T-helper 1 cell treated with Interleukin-12 subunit alpha and Interleukin-12 subunit beta and Interleukin-4 antibody, amounts not matched to agents 30 μg/mL and 1 μg/mL, for 36 hours (primary cell): ENCODE measurements at regions not wholly inside any gene's neighbourhood (a gene's known extent, or its start where the extent isn't known, plus 50 kb on each side); places are given as distances from the start of the nearest gene placed in this dataset.

Source experiments
- H3K27ac Mint-ChIP-seq: one replicate; pipeline ENCODE4 v1.8.0; 2021; ENCODE audit warnings: mild to moderate bottlenecking, mixed read lengths
- H3K27me3 Mint-ChIP-seq: one replicate; pipeline ENCODE4 v1.8.0; 2021; ENCODE audit warnings: low read depth, mixed read lengths
- H3K36me3 Mint-ChIP-seq: one replicate; pipeline ENCODE4 v1.8.0; 2021; ENCODE audit warnings: low read depth, mixed read lengths
- H3K4me1 Mint-ChIP-seq: one replicate; pipeline ENCODE4 v1.8.0; 2021; ENCODE audit warnings: low read depth, mixed read lengths
- H3K4me3 Mint-ChIP-seq: one replicate; pipeline ENCODE4 v1.8.0; 2021; ENCODE audit warnings: mild to moderate bottlenecking, moderate library complexity, mixed read lengths
- H3K9me3 Mint-ChIP-seq: one replicate; pipeline ENCODE4 v1.8.0; 2021; ENCODE audit warnings: mixed read lengths

DNA sequence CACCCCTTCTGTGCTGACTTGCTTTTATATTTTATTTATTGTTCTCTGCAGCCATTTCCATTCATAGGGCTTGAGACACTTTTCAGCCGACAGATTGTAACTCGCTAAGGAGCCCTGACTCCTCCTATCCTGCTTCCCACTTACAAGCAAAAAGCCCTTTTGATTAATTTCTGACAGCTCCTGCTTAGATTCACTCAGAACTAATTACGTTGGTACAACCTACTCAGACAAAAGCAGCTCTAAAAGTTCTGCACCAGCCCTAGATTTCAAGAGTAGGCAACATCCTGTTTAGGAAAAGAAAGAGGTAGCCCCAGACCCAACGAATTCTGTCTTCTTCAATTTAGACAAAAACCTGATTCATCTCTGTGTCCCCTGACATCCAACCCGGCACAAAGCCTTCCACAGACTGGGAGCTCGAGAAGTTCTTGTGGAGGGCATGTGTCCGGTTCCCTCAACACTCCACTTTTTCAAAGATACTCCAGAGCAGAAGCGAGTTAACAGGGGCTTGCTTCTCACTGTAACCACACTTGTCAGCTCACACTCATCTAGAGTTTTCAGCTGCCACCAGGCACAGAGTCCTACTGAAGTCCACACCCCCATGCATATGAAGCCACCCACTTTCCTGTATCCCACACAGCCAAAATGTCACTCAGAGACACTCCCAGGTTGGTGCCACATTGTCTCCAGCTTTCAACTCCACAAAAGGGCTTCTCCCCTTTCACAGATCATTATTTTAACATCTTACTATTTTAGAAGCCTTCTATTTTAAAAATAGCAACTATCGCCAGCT lies 113.6 kb upstream of the NFE2L3 start:
- Mint-ChIP-seq H3K27ac (no peak overlapping the region), H3K4me3 (no peak overlapping the region), H3K9me3 (no peaks in the 10 kb centered on the region), H3K36me3 (no peaks in the 10 kb centered on the region), H3K27me3 (peaks cover 32% of the 10 kb centered on the region), H3K4me1 (peaks cover 7% of the 10 kb centered on the region)

DNA sequence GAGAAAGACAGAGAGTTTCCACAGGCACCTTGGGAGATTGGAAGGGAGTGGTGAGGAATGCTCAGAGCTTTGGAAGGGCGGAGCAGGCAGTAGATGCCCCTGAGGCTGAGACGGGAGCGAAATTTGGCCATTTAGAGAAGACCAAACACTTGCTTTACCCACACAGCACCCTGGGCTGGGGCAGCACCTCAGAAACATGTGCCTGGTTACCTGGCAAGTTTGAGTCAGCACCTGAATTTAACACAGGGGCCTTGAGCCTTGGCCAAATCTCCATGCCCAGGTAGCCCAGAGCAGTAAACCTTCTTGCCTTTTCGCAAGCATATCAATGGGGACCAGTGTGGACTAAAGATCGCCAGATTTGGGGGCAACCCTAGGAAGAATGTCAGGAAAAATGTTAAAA lies 111.9 kb upstream of the NFE2L3 start:
- Mint-ChIP-seq H3K27ac (no peak overlapping the region), H3K27me3 (peaks cover 39% of the 10 kb centered on the region), H3K4me3 (no peak overlapping the region), H3K4me1 (peaks cover 7% of the 10 kb centered on the region), H3K36me3 (no peaks in the 10 kb centered on the region), H3K9me3 (no peaks in the 10 kb centered on the region)

DNA sequence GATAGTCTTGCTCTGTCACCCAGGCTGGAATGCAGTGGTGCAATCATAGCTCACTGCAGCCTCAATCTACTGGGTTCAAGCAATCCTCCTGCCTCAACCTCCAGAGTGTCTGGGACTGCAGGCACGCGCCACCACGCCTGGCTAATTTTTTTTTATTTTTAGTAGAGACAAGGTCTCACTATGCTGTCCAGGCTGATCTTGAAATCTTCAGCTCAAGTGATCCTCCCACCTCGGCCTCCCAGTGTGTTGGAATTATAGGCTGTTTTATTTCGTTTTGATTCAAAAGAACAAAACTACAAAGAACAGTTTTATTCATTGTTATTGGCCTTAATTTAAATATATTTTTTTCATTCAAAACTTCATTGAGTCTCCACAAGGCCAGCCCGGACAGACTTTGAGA lies 109.8 kb upstream of the NFE2L3 start:
- Mint-ChIP-seq H3K36me3 (no peaks in the 10 kb centered on the region), H3K9me3 (no peaks in the 10 kb centered on the region), H3K27ac (no peak overlapping the region), H3K4me1 (peaks cover 7% of the 10 kb centered on the region), H3K27me3 (peaks cover 45% of the 10 kb centered on the region), H3K4me3 (no peak overlapping the region)

GRCh38 chr7:26043801-26044200 lies 108.2 kb upstream of the NFE2L3 start:
- H3K4me1 Mint-ChIP-seq, result no peaks in the 10 kb centered on the region
- no peaks in the 10 kb centered on the region for H3K9me3 Mint-ChIP-seq
- no peaks in the 10 kb centered on the region for H3K36me3 Mint-ChIP-seq
- H3K27ac Mint-ChIP-seq, result no peak overlapping the region
- H3K27me3 Mint-ChIP-seq, result peaks cover 38% of the 10 kb centered on the region
- H3K4me3 Mint-ChIP-seq, result no peak overlapping the region

GRCh38 chr7:26044320-26044719 lies 107.7 kb upstream of the NFE2L3 start:
- H3K27ac Mint-ChIP-seq, result no peak overlapping the region
- no peak overlapping the region for H3K4me3 Mint-ChIP-seq
- no peaks in the 10 kb centered on the region for H3K9me3 Mint-ChIP-seq
- peaks cover 40% of the 10 kb centered on the region for H3K27me3 Mint-ChIP-seq
- H3K36me3 Mint-ChIP-seq, result no peaks in the 10 kb centered on the region
- no peaks in the 10 kb centered on the region for H3K4me1 Mint-ChIP-seq

DNA sequence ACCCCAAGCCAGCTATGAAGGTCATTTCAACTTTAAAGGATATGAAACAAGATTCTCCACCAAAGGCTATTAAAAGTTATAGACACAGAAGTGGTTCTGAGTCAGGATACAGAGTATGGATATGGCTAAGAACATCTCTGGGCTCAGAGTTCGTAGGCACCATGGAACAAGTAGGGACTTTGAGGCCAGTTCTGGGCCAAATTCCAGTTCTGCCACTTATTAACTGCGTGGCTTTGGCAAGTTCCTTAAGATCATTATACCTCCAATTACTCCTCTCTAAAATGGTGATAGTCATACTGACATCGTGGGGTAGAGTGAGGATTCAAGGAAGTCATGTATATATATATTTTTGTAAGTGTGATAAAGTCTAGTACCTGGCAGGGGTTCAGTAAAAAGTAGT lies 105.8 kb upstream of the NFE2L3 start:
- no peak overlapping the region for H3K4me3 Mint-ChIP-seq
- peaks cover 43% of the 10 kb centered on the region for H3K27me3 Mint-ChIP-seq
- no peaks in the 10 kb centered on the region for H3K4me1 Mint-ChIP-seq
- no peaks in the 10 kb centered on the region for H3K36me3 Mint-ChIP-seq
- H3K27ac Mint-ChIP-seq, result no peak overlapping the region
- no peaks in the 10 kb centered on the region for H3K9me3 Mint-ChIP-seq

- Mint-ChIP-seq H3K27ac (no peak overlapping the region), H3K4me1 (no peaks in the 10 kb centered on the region), H3K9me3 (no peaks in the 10 kb centered on the region), H3K27me3 (peaks cover 45% of the 10 kb centered on the region), H3K4me3 (no peak overlapping the region), H3K36me3 (no peaks in the 10 kb centered on the region)
These were observed 105.1 kb upstream of the NFE2L3 start for GRCh38 chr7:26046878-26047277.

DNA sequence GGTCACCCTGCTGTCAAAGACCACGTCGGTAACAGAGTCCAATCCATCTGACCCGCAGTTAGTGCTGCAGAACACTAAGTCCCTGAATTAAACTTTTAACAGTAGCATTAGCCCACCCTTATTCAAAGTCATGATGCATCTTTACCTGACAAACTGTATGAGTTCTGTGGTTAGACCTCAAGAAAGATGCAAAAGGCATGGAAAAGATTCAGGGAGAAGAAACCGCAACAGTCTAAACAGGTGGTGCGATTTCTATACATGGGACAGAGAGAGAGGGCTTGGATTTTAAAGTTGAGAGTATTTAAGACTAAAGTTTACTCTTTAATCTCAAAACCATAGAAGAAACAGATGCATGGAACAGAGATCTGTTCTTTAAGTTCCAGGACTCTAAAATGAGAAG lies 103.3 kb upstream of the NFE2L3 start:
- Mint-ChIP-seq H3K27me3 (peaks cover 44% of the 10 kb centered on the region), H3K9me3 (no peaks in the 10 kb centered on the region), H3K4me1 (no peaks in the 10 kb centered on the region), H3K4me3 (no peak overlapping the region), H3K36me3 (no peaks in the 10 kb centered on the region), H3K27ac (no peak overlapping the region)

DNA sequence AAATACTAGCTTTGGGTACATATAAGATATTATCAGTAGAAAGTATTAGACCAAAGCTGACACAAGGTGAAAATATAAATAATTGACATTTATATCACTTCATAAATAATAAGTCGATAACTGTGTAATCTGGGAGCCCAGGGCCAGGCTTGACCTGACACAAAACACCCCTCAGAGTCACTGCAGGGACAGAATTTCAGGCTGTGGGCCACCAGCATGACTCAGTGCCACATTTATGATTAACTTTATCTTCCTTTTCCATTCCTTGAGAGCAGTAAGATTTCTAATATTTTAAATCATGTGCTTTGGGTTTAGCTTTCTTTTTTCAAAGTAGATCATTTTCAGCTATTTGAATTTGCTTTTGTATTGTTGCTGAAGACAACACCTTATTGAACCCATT lies 102.9 kb upstream of the NFE2L3 start:
- no peaks in the 10 kb centered on the region for H3K4me1 Mint-ChIP-seq

GRCh38 chr7:26051021-26051420 lies 101.0 kb upstream of the NFE2L3 start:
- Mint-ChIP-seq H3K36me3 (no peaks in the 10 kb centered on the region), H3K4me1 (no peaks in the 10 kb centered on the region)

More for the DNA sequence above, 102.9 kb upstream of the NFE2L3 start:
- peaks cover 43% of the 10 kb centered on the region for H3K27me3 Mint-ChIP-seq
- no peak overlapping the region for H3K27ac Mint-ChIP-seq
- H3K9me3 Mint-ChIP-seq, result no peaks in the 10 kb centered on the region
- H3K36me3 Mint-ChIP-seq, result no peaks in the 10 kb centered on the region
- H3K4me3 Mint-ChIP-seq, result no peak overlapping the region

GRCh38 chr7:26052706-26053105 lies 99.3 kb upstream of the NFE2L3 start:
- no peak overlapping the region for H3K27ac Mint-ChIP-seq
- peaks cover 44% of the 10 kb centered on the region for H3K27me3 Mint-ChIP-seq
- no peaks in the 10 kb centered on the region for H3K9me3 Mint-ChIP-seq
- H3K36me3 Mint-ChIP-seq, result no peaks in the 10 kb centered on the region
- no peak overlapping the region for H3K4me3 Mint-ChIP-seq
- no peaks in the 10 kb centered on the region for H3K4me1 Mint-ChIP-seq

More at GRCh38 chr7:26051021-26051420, 101.0 kb upstream of the NFE2L3 start:
- no peaks in the 10 kb centered on the region for H3K9me3 Mint-ChIP-seq
- H3K27me3 Mint-ChIP-seq, result peaks cover 41% of the 10 kb centered on the region
- no peak overlapping the region for H3K4me3 Mint-ChIP-seq
- H3K27ac Mint-ChIP-seq, result no peak overlapping the region

GRCh38 chr7:26054386-26054785 lies 97.6 kb upstream of the NFE2L3 start:
- Mint-ChIP-seq H3K27me3 (peaks cover 44% of the 10 kb centered on the region), H3K36me3 (no peaks in the 10 kb centered on the region), H3K4me1 (no peaks in the 10 kb centered on the region), H3K9me3 (no peaks in the 10 kb centered on the region), H3K27ac (no peak overlapping the region), H3K4me3 (no peak overlapping the region)

- Mint-ChIP-seq H3K4me1 (no peaks in the 10 kb centered on the region), H3K4me3 (no peak overlapping the region), H3K27ac (no peak overlapping the region), H3K36me3 (no peaks in the 10 kb centered on the region), H3K27me3 (peaks cover 38% of the 10 kb centered on the region), H3K9me3 (no peaks in the 10 kb centered on the region)
These were observed 96.8 kb upstream of the NFE2L3 start for GRCh38 chr7:26055241-26055640.

GRCh38 chr7:26060733-26061677 lies 91.0 kb upstream of the NFE2L3 start:
- Mint-ChIP-seq H3K9me3 (no peaks in the 10 kb centered on the region), H3K27me3 (peaks cover 20% of the 10 kb centered on the region), H3K4me1 (peaks cover 6% of the 10 kb centered on the region), H3K4me3 (no peak overlapping the region), H3K27ac (no peak overlapping the region), H3K36me3 (no peaks in the 10 kb centered on the region)
